ENCODE measurements at regions not wholly inside any gene's neighbourhood (a gene's known extent, or its start where the extent isn't known, plus 50 kb on each side); places are given as distances from the start of the nearest gene placed in this dataset.

GRCh38 chr17:77727037-77727615 is 231.4 kb upstream of the TNRC6C start:
- no peak for DNase-seq (ENCODE audit: low spot score)
- TF ChIP-seq, protein P1, sequence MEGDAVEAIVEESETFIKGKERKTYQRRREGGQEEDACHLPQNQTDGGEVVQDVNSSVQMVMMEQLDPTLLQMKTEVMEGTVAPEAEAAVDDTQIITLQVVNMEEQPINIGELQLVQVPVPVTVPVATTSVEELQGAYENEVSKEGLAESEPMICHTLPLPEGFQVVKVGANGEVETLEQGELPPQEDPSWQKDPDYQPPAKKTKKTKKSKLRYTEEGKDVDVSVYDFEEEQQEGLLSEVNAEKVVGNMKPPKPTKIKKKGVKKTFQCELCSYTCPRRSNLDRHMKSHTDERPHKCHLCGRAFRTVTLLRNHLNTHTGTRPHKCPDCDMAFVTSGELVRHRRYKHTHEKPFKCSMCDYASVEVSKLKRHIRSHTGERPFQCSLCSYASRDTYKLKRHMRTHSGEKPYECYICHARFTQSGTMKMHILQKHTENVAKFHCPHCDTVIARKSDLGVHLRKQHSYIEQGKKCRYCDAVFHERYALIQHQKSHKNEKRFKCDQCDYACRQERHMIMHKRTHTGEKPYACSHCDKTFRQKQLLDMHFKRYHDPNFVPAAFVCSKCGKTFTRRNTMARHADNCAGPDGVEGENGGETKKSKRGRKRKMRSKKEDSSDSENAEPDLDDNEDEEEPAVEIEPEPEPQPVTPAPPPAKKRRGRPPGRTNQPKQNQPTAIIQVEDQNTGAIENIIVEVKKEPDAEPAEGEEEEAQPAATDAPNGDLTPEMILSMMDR (IDR thresholded peaks at IDR 0.05; ENCODE audit: extremely low read depth, insufficient read depth, missing control alignments): no peak
- in situ Hi-C loops (cut with MboI; ENCODE audit: low pct_unique_long_range_greater_than_20kb, low sequenced_read_pairs, unreplicated experiment): no loop called here

GRCh38 chr17:77728474-77728795 is 230.1 kb upstream of the TNRC6C start:
- in situ Hi-C loops (cut with MboI; ENCODE audit: low pct_unique_long_range_greater_than_20kb, low sequenced_read_pairs, unreplicated experiment): no loop called here
- TF ChIP-seq, protein P1 (IDR thresholded peaks at IDR 0.05; ENCODE audit: extremely low read depth, insufficient read depth, missing control alignments): no peak
- no peak for DNase-seq (ENCODE audit: low spot score)

- TF ChIP-seq, protein P1 (IDR thresholded peaks at IDR 0.05; ENCODE audit: extremely low read depth, insufficient read depth, missing control alignments): no peak
- no peak for DNase-seq (ENCODE audit: low spot score)
- in situ Hi-C loops (cut with MboI; ENCODE audit: low pct_unique_long_range_greater_than_20kb, low sequenced_read_pairs, unreplicated experiment): no loop called here
These were observed 229.6 kb upstream of the TNRC6C start for GRCh38 chr17:77728871-77729270.

DNA sequence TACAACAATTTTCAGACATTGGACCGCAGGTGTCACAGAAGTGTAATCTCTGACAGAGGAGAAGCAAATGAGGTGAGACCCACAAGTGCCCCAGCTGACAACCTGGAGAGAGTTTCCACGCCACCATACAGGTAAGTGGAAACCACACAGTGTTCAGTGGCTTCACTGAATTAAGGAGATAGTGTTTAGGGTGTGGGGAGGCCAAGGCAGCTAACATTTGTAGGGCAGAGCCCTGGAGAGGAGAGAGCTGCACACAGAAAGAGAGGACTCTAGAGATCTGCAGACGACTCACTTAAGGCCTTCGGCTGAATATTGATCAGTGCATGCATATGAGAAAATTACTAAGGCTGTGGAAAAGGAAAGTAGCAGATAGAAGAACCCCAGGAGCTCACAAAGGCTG is 228.9 kb upstream of the TNRC6C start:
- in situ Hi-C loops (cut with MboI; ENCODE audit: low pct_unique_long_range_greater_than_20kb, low sequenced_read_pairs, unreplicated experiment): no loop called here
- TF ChIP-seq, protein P1 (IDR thresholded peaks at IDR 0.05; ENCODE audit: extremely low read depth, insufficient read depth, missing control alignments): no peak
- no peak for DNase-seq (ENCODE audit: low spot score)

DNA sequence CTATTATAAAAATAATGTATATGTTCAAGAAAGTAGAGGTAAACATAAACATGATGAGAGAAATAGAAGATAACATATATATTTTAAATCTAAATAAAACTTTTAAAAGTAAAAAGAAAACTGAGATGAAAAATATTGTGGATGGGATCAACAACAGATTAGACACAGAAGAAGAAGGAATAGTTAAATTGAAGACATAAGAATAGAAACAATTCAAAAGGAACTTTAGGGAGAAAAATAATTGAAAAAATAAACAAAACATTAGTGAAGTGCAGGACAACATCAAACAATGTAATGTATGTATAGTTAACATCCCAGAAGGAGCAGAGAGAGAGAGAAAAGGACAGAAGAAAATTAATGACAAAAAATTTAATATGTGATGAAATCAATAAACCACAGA is 228.1 kb upstream of the TNRC6C start:
- in situ Hi-C loops (cut with MboI; ENCODE audit: low pct_unique_long_range_greater_than_20kb, low sequenced_read_pairs, unreplicated experiment): no loop called here
- no peak for DNase-seq (ENCODE audit: low spot score)
- TF ChIP-seq, protein P1 (IDR thresholded peaks at IDR 0.05; ENCODE audit: extremely low read depth, insufficient read depth, missing control alignments): no peak

GRCh38 chr17:77733576-77734296 is 224.8 kb upstream of the TNRC6C start:
- in situ Hi-C loops (cut with MboI; ENCODE audit: low pct_unique_long_range_greater_than_20kb, low sequenced_read_pairs, unreplicated experiment): no loop called here
- TF ChIP-seq, protein P1 (IDR thresholded peaks at IDR 0.05; ENCODE audit: extremely low read depth, insufficient read depth, missing control alignments): no peak
- no peak for DNase-seq (ENCODE audit: low spot score)

All from GM13977 (cell line).